ENCODE measurements at regions not wholly inside any gene's neighbourhood (a gene's known extent, or its start where the extent isn't known, plus 50 kb on each side); places are given as distances from the start of the nearest gene placed in this dataset.

DNA sequence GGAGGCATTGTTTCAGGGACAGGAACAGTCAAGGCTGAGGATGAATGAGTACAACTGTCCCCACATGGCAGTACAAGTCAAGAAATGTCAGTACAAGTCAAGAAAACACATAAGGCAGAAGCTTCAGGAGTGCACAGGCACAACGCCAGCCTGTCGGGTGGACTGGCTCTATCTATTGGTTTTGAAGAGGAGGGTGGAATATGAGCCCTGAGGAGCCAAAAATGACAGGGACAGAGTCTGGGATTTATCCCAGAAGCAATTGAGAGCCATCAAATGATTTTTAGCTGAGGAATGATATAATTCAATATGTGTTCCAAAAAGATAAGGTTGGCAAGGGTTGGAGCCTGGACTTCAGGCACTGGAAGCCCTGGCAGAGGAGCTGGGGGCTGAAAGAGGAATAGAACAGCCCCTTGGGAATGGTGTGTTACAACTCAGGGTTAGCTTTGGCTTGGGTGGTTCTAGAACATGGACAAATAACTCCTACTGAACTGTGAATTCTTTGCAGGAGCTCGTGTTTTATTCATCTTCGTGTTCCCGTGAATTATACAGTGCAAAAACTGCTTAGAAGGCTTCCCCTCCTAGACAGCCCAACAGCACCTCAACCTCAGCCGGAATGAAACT, 425.7 kb upstream of the ARID1B start:
- ChIA-PET CTCF (no interaction called here), POLR2A (ENCODE audit: low non-redundant PET) (no interaction called here)
- no peak overlapping the region for H3K27ac ChIP-seq
- TF ChIP-seq, protein P1, sequence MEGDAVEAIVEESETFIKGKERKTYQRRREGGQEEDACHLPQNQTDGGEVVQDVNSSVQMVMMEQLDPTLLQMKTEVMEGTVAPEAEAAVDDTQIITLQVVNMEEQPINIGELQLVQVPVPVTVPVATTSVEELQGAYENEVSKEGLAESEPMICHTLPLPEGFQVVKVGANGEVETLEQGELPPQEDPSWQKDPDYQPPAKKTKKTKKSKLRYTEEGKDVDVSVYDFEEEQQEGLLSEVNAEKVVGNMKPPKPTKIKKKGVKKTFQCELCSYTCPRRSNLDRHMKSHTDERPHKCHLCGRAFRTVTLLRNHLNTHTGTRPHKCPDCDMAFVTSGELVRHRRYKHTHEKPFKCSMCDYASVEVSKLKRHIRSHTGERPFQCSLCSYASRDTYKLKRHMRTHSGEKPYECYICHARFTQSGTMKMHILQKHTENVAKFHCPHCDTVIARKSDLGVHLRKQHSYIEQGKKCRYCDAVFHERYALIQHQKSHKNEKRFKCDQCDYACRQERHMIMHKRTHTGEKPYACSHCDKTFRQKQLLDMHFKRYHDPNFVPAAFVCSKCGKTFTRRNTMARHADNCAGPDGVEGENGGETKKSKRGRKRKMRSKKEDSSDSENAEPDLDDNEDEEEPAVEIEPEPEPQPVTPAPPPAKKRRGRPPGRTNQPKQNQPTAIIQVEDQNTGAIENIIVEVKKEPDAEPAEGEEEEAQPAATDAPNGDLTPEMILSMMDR (conservative IDR thresholded peaks at IDR 0.05; ENCODE audit: low read depth) = no peak
- no peak for DNase-seq (ENCODE audit: low spot score)

DNA sequence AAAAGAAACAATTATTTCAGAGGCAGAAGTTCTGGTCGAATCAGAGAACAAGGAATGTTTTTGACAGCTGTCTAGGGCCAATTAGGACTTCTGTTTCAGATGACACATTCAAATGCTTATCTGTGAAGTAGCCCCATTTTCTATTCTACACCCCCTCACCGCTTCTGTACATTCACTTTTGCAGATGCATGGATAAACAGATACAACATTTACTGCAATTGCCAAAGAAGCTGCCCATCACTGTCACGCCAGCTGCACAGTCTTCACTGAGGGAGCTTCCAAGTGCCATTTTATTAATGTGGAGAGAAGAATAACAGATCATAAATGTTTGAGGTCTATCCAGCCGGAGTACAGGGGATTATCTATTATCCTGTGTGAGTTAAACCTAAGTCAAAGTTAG, 426.8 kb upstream of the ARID1B start:
- TF ChIP-seq, protein P1 (conservative IDR thresholded peaks at IDR 0.05; ENCODE audit: low read depth) = no peak
- DNase-seq (ENCODE audit: low spot score) = no peak
- no peak overlapping the region for H3K27ac ChIP-seq
- ChIA-PET CTCF (no interaction called here), POLR2A (ENCODE audit: low non-redundant PET) (no interaction called here)

DNA sequence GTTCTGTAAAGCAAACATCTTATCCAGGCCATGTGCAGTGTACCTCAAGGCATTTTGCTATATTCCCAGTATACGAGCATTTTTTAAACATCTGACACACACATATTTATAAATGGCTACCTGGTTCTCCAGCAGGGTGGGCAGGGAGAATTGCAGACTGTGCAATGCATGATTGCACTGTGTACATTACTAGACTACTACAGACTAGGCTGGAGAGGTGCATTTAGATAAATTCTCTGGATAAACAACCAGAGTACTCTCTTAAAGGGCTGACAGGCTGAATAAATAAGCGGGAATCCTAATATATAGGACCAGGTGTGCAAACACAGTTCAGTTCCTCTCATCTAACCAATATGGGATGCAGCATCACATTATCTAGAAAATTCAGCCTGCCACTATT, 428.3 kb upstream of the ARID1B start:
- no peak for DNase-seq (ENCODE audit: low spot score)

DNA sequence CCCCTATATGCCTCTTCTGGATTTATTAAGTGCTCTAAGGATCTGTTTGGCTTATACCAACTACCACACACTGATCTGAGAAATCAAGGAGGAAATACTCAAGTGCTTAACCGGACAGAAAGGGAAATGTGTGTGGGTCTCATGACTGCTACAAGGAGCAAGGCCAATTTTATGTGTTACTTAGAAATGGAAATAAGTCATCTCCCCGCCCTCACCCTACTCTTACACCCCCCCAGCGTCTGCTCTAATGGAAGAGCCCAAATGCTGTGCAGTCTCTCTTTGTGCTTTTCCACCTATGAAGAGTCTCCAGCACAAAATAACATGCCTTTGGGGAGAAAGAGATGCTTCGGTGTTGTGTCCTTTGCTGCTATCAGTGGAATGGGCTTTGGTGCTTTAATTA, 428.8 kb upstream of the ARID1B start:
- TF ChIP-seq, protein P1 (conservative IDR thresholded peaks at IDR 0.05; ENCODE audit: low read depth) = no peak
- no peak for DNase-seq (ENCODE audit: low spot score)
- H3K27ac ChIP-seq = no peak overlapping the region
- ChIA-PET CTCF (no interaction called here), POLR2A (ENCODE audit: low non-redundant PET) (no interaction called here)

More for the DNA sequence above, 428.3 kb upstream of the ARID1B start:
- TF ChIP-seq, protein P1 (conservative IDR thresholded peaks at IDR 0.05; ENCODE audit: low read depth) = no peak
- ChIA-PET CTCF (no interaction called here), POLR2A (ENCODE audit: low non-redundant PET) (no interaction called here)
- no peak overlapping the region for H3K27ac ChIP-seq

DNA sequence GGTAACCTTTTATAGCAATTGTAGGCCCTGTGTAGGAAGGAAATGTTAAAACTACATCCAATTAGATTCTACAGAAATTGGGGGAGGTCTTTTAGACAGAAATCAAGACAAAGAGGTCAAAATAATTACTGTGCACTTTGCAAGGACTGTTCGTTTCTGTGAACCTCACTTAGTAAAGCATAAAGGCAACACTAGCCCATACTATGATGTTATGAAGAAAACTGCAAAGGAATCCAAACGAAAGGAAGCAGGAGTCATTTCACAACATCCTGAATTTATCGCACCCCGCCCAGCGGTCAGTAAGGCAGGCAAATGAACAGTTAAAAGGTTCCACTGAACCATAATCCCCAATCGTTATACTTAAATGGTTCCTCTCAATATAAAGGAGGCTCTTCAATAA, 429.5 kb upstream of the ARID1B start:
- CTCF ChIA-PET = no interaction called here
- no peak overlapping the region for H3K27ac ChIP-seq
- TF ChIP-seq, protein P1 (conservative IDR thresholded peaks at IDR 0.05; ENCODE audit: low read depth) = no peak
- DNase-seq (ENCODE audit: low spot score) = no peak
- POLR2A ChIA-PET (ENCODE audit: low non-redundant PET) = no interaction called here

DNA sequence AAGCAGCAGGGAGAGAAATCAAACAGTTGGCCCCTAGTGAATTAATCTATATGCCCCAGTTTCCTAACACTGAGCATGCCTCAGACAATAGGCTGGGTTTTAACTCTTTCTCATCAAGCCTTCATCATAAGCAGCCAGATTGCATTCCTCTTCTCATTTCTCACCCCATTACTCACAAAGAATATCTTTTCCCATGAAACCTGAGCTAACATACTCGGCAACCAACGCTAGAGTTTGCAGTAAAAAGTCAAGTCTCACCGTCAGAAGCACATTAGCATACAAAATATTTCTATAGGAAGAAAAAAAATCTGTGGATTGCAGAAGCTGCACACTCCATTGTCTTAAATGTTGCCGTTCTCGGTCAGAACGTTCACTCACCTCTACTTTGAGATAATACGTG, 429.9 kb upstream of the ARID1B start:
- CTCF ChIA-PET = no interaction called here
- DNase-seq (ENCODE audit: low spot score) = no peak
- TF ChIP-seq, protein P1 (conservative IDR thresholded peaks at IDR 0.05; ENCODE audit: low read depth) = no peak
- POLR2A ChIA-PET (ENCODE audit: low non-redundant PET) = no interaction called here
- H3K27ac ChIP-seq = no peak overlapping the region

DNA sequence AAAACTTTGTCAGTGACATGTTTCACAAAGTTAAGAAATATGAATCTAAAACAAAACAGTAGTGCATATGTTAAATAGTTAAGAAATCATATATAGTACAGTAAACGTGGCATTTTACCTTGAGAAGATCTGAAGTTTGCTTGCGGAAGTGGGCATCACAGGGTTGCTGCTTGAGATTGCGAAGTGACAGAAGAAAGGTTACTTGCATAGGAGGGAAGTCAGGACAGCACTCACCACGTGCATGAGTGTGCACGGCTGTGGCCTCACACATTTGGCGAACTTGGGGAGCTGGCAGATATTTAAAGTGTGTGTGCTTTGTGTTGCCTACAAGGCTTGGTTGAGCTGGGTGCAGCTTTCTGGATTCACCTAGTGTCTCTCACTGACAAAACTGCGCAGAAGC, 431.5 kb upstream of the ARID1B start:
- TF ChIP-seq, protein P1 (conservative IDR thresholded peaks at IDR 0.05; ENCODE audit: low read depth) = no peak
- ChIA-PET POLR2A (ENCODE audit: low non-redundant PET) (no interaction called here), CTCF (no interaction called here)
- no peak overlapping the region for H3K27ac ChIP-seq
- DNase-seq (ENCODE audit: low spot score) = no peak

Measured in RWPE1 (cell line).